ENCODE measurements at regions not wholly inside any gene's neighbourhood (a gene's known extent, or its start where the extent isn't known, plus 50 kb on each side); places are given as distances from the start of the nearest gene placed in this dataset.

DNA sequence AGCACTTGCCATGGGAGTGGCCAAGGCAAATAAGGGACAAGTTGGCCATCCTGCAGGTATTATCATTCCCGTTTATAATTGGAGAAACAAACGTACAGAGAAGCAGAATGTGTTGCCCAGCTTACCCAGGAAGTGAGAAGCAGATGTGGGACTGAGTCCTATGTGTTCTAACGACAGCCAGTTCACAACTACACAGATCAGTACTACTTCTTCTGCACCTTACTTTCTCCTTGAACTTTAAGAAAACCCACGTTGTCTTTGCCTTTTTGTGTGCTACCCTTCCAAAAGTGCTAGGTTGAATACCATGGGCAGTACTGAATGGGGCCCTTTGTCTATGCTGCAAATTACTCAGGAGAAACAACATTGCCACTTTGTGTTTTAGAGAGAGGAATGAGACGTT is 62.8 kb upstream of the BLID start:
- Histone ChIP-seq H3K4me1 (ENCODE audit: control insufficient read depth in 1 of 2, insufficient read depth in 2 of 2, low read length in 2 of 2) (peaks cover 87 to 99% of the 10 kb centered on the region in 2 experiments), H3K27ac (ENCODE audit: low read depth, low read length) (peak overlapping the region; percentile 97), H3K4me2 (ENCODE audit: low read length) (peak overlapping the region; percentile 73), H2AFZ (ENCODE audit: low read depth, low read length, poor library complexity, severe bottlenecking) (no peak overlapping the region), H3K9me2 (ENCODE audit: insufficient read depth) (no peaks in the 10 kb centered on the region), H3K27me3 (ENCODE audit: insufficient read depth, low read length) (no peaks in the 10 kb centered on the region), H3K9ac (ENCODE audit: low read length) (peak overlapping the region; percentile 67), H4K20me1 (ENCODE audit: insufficient read depth) (no peaks in the 10 kb centered on the region), H3K9me3 (ENCODE audit: control insufficient read depth in 1 of 2, insufficient read depth in 1 of 2, low read depth in 1 of 2, low read length in 2 of 2) (no peaks in the 10 kb centered on the region), H3K4me3 (replicated peaks in 1 of 2; ENCODE audit: low read depth in 1 of 2, low read length in 2 of 2) (no peak overlapping the region), H3K36me3 (ENCODE audit: control insufficient read depth in 1 of 2, insufficient read depth in 2 of 2, low read length in 2 of 2) (peaks cover 6 to 48% of the 10 kb centered on the region in 2 experiments; a peak in 3 of 4 replicates), H3K79me2 (ENCODE audit: insufficient read depth, low read length) (peaks cover 100% of the 10 kb centered on the region)
- BruUV-seq (replicated peaks) = no TSS peak
- TF ChIP-seq EZH2phosphoT487 (IDR thresholded peaks at IDR 0.05; ENCODE audit: borderline replicate concordance) (no peak), TCF7L2 (IDR thresholded peaks at IDR 0.05; ENCODE audit: borderline replicate concordance, extremely low read depth, insufficient read depth, insufficient read length) (no peak), POLR2AphosphoS5 (IDR thresholded peaks at IDR 0.05; ENCODE audit: low read depth, low read length) (no peak)
- TF ChIP-seq, protein P1, sequence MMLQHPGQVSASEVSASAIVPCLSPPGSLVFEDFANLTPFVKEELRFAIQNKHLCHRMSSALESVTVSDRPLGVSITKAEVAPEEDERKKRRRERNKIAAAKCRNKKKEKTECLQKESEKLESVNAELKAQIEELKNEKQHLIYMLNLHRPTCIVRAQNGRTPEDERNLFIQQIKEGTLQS (IDR thresholded peaks at IDR 0.05) = no peak
- TF ChIP-seq, protein P2, sequence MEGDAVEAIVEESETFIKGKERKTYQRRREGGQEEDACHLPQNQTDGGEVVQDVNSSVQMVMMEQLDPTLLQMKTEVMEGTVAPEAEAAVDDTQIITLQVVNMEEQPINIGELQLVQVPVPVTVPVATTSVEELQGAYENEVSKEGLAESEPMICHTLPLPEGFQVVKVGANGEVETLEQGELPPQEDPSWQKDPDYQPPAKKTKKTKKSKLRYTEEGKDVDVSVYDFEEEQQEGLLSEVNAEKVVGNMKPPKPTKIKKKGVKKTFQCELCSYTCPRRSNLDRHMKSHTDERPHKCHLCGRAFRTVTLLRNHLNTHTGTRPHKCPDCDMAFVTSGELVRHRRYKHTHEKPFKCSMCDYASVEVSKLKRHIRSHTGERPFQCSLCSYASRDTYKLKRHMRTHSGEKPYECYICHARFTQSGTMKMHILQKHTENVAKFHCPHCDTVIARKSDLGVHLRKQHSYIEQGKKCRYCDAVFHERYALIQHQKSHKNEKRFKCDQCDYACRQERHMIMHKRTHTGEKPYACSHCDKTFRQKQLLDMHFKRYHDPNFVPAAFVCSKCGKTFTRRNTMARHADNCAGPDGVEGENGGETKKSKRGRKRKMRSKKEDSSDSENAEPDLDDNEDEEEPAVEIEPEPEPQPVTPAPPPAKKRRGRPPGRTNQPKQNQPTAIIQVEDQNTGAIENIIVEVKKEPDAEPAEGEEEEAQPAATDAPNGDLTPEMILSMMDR (IDR thresholded peaks at IDR 0.05 in 2 of 3, conservative IDR thresholded peaks at IDR 0.05 in 1 of 3; ENCODE audit: borderline replicate concordance in 1 of 3, insufficient read depth in 1 of 3, low read depth in 2 of 3, low read length in 2 of 3) = no peak
- intact Hi-C loops (cut with micrococcal nuclease) = no loop called here
- RAD21 ChIA-PET (ENCODE audit: low non-redundant PET in 1 of 2, low total read pairs in 2 of 2, uncharacterized antibody in 2 of 2, unreplicated experiment in 2 of 2) = no interaction called here
- DNase-seq (ENCODE audit: low read depth, low spot score) (no peak), ATAC-seq (no peak)
- POLR2A ChIA-PET = interaction anchor here (2.3 to 4.6 kb wide), 4 partner anchors 11 to 35 kb away, joined by 8 to 30 read pairs (median 16); no protein-coding TSS in a partner anchor
- CTCF ChIA-PET = no interaction called here

DNA sequence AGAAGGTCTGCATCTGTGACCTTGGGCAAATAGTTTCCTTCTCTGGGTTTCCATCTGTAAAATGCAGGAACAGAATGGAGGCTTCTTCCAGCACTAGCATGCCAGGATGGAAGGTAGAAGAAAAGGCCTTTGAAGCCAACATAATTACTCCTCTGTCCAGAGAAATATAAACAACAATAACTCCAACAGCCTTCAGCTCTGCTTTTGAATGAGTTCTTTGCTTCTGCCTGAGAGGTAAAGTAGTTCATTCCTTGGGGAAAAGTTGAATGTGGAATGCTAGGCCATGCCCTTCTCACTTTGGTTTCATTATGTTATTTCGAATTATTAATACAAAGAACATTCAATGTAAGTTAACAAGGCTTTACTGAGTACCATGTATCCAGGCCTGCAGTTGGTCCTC is 61.2 kb upstream of the BLID start:
- Histone ChIP-seq H3K4me2 (ENCODE audit: low read length) (0 out of 2 replicates have a peak overlapping the region, but pooled peaks have one; percentile 2), H3K9me3 (ENCODE audit: control insufficient read depth in 1 of 2, insufficient read depth in 1 of 2, low read depth in 1 of 2, low read length in 2 of 2) (no peaks in the 10 kb centered on the region), H3K36me3 (ENCODE audit: control insufficient read depth in 1 of 2, insufficient read depth in 2 of 2, low read length in 2 of 2) (peaks cover 6 to 51% of the 10 kb centered on the region in 2 experiments; a peak in 3 of 4 replicates), H3K4me1 (ENCODE audit: control insufficient read depth in 1 of 2, insufficient read depth in 2 of 2, low read length in 2 of 2) (peaks cover 83 to 99% of the 10 kb centered on the region in 2 experiments), H3K9ac (ENCODE audit: low read length) (0 out of 2 replicates have a peak overlapping the region, but pooled peaks have one; percentile 6), H3K27ac (ENCODE audit: low read depth, low read length) (peak overlapping the region; percentile 97), H3K9me2 (ENCODE audit: insufficient read depth) (no peaks in the 10 kb centered on the region), H3K4me3 (replicated peaks in 1 of 2; ENCODE audit: low read depth in 1 of 2, low read length in 2 of 2) (no peak overlapping the region), H4K20me1 (ENCODE audit: insufficient read depth) (no peaks in the 10 kb centered on the region), H2AFZ (ENCODE audit: low read depth, low read length, poor library complexity, severe bottlenecking) (no peak overlapping the region), H3K79me2 (ENCODE audit: insufficient read depth, low read length) (peaks cover 100% of the 10 kb centered on the region), H3K27me3 (ENCODE audit: insufficient read depth, low read length) (no peaks in the 10 kb centered on the region)
- CTCF ChIA-PET = no interaction called here
- intact Hi-C loops (cut with micrococcal nuclease) = no loop called here
- RAD21 ChIA-PET (ENCODE audit: low non-redundant PET in 1 of 2, low total read pairs in 2 of 2, uncharacterized antibody in 2 of 2, unreplicated experiment in 2 of 2) = no interaction called here
- POLR2A ChIA-PET = no interaction called here
- TF ChIP-seq EZH2 (IDR thresholded peaks at IDR 0.05) (no peak), ZFX (IDR thresholded peaks at IDR 0.05) (no peak), EGR1 (IDR thresholded peaks at IDR 0.05; ENCODE audit: low read depth) (no peak), POLR2AphosphoS5 (IDR thresholded peaks at IDR 0.05; ENCODE audit: low read depth, low read length) (no peak), RAD21 (IDR thresholded peaks at IDR 0.05; ENCODE audit: low read depth) (no peak), JUND (IDR thresholded peaks at IDR 0.05) (no peak)
- BruUV-seq (replicated peaks) = no TSS peak
- DNase-seq (ENCODE audit: low read depth, low spot score) (no peak), ATAC-seq (no peak)

Measured in HCT116 (cell line).